SK-N-SH treated with all-trans-retinoic acid at 6 μM for 48 hours (cell line): ENCODE measurements at regions not wholly inside any gene's neighbourhood (a gene's known extent, or its start where the extent isn't known, plus 50 kb on each side); places are given as distances from the start of the nearest gene placed in this dataset.

Experiments used
- ARNTL ChIP-seq: fragments of 450-650 bp; formaldehyde crosslinking; IDR thresholded peaks from 2 replicates; pipeline ENCODE4 v1.5.0; 2020; ENCODE audit warnings: low read depth, mild to moderate bottlenecking, moderate library complexity, borderline replicate concordance
- BACH2 ChIP-seq: fragments of 250-450 bp; sonication (Bioruptor Pico); IDR thresholded peaks from 2 replicates; pipeline ENCODE4 v1.9.0; 2021; ENCODE audit warnings: mild to moderate bottlenecking, borderline replicate concordance
- ZNF70 ChIP-seq: fragments of 450-650 bp; formaldehyde crosslinking; IDR thresholded peaks from 2 replicates; pipeline ENCODE4 v1.5.0; 2020; ENCODE audit warnings: mild to moderate bottlenecking, moderate library complexity
- ZNF8 ChIP-seq: fragments of 450-650 bp; formaldehyde crosslinking; IDR thresholded peaks from 2 replicates; pipeline ENCODE4 v1.5.0; 2020; ENCODE audit warnings: mild to moderate bottlenecking, moderate library complexity

DNA sequence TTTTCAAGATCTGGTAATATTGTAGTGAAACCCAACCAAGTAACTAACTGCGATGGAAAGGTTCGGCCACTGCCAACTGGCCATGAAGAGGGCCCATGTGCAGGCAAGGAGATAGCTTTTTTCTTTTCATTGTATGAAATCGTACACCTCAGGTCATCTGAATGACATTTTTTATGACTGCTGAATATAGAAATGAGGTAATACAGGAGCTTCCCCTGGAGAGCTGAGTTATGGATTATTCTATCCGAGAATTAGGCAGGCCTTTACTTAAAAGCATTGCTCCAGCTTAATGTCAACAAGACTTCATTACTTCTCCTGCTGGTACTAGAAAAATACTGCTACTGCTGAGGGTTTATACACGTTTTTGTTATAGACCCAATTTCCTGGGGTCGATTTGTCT lies 1215.6 kb downstream of the EFNB2 start:
- TF ChIP-seq ARNTL (CRISPR knock-in tag) (no peak), ZNF8 (no peak), ZNF70 (CRISPR knock-in tag) (no peak), BACH2 (CRISPR knock-in tag) (no peak)
